Ishikawa (cell line): ENCODE measurements at regions not wholly inside any gene's neighbourhood (a gene's known extent, or its start where the extent isn't known, plus 50 kb on each side); places are given as distances from the start of the nearest gene placed in this dataset.

Experiments used
- CEBPB ChIP-seq: IDR thresholded peaks from 2 replicates; pipeline ENCODE4 v1.6.1; 2012
- CREB1 ChIP-seq: IDR thresholded peaks from 2 replicates; pipeline ENCODE4 v1.6.1; 2012; ENCODE audit warnings: low read depth
- EGR1 ChIP-seq: IDR thresholded peaks from 2 replicates; pipeline ENCODE4 v1.6.1; 2012
- EP300 ChIP-seq: IDR thresholded peaks from 2 replicates; pipeline ENCODE4 v1.6.1; 2012; ENCODE audit warnings: borderline replicate concordance
- FOXM1 ChIP-seq: IDR thresholded peaks from 2 replicates; pipeline ENCODE4 v1.6.1; 2012; ENCODE audit warnings: low read depth, borderline replicate concordance
- MAX ChIP-seq: IDR thresholded peaks from 2 replicates; pipeline ENCODE4 v1.6.1; 2012
- NFIC ChIP-seq: IDR thresholded peaks from 2 replicates; pipeline ENCODE4 v1.6.1; 2012
- RAD21 ChIP-seq: IDR thresholded peaks from 2 replicates; pipeline ENCODE4 v1.6.1; 2012; ENCODE audit warnings: low read depth
- REST ChIP-seq: IDR thresholded peaks from 2 replicates; pipeline ENCODE4 v1.6.1; 2012; ENCODE audit warnings: low read depth, mild to moderate bottlenecking
- TAF1 ChIP-seq: IDR thresholded peaks from 2 replicates; pipeline ENCODE4 v1.6.1; 2012; ENCODE audit warnings: low read depth, mild to moderate bottlenecking
- TCF12 ChIP-seq: IDR thresholded peaks from 2 replicates; pipeline ENCODE4 v1.6.1; 2012; ENCODE audit warnings: low read depth
- TEAD4 ChIP-seq: IDR thresholded peaks from 2 replicates; pipeline ENCODE4 v1.6.1; 2012
- USF1 ChIP-seq: IDR thresholded peaks from 2 replicates; pipeline ENCODE4 v1.6.1; 2012
- YY1 ChIP-seq: IDR thresholded peaks from 2 replicates; pipeline ENCODE4 v1.6.1; 2012; ENCODE audit warnings: low read depth
- ZBTB7A ChIP-seq: IDR thresholded peaks from 2 replicates; pipeline ENCODE4 v1.6.1; 2012; ENCODE audit warnings: low read depth

GRCh38 chr14:101286271-101287018 lies 274.9 kb upstream of the DIO3 start:
- no peak for TF ChIP-seq USF1
- no peak for TF ChIP-seq YY1
- TF ChIP-seq CREB1: no peak
- TF ChIP-seq EP300: no peak

- no peak for TF ChIP-seq FOXM1
- TF ChIP-seq YY1: no peak
- no peak for TF ChIP-seq CEBPB
- TF ChIP-seq MAX: no peak
- TF ChIP-seq CREB1: no peak
Measured at GRCh38 chr14:101288436-101289229, 272.7 kb upstream of the DIO3 start.

- TF ChIP-seq EGR1: no peak
- no peak for TF ChIP-seq TCF12
- no peak for TF ChIP-seq USF1
- TF ChIP-seq EP300: no peak
- no peak for TF ChIP-seq TAF1
- no peak for TF ChIP-seq YY1
- TF ChIP-seq REST: no peak
- no peak for TF ChIP-seq RAD21
- TF ChIP-seq MAX: no peak
- TF ChIP-seq CEBPB: no peak
- no peak for TF ChIP-seq TEAD4
- no peak for TF ChIP-seq FOXM1
- no peak for TF ChIP-seq ZBTB7A
- no peak for TF ChIP-seq NFIC
- no peak for TF ChIP-seq CREB1
Measured at GRCh38 chr14:101289230-101289690, 272.0 kb upstream of the DIO3 start.

GRCh38 chr14:101289911-101290310 lies 271.4 kb upstream of the DIO3 start:
- TF ChIP-seq NFIC (no peak), REST (no peak), MAX (no peak), TAF1 (no peak), FOXM1 (no peak), CEBPB (no peak), EP300 (no peak), TEAD4 (no peak), TCF12 (no peak)

GRCh38 chr14:101290611-101291010 lies 270.7 kb upstream of the DIO3 start:
- TF ChIP-seq YY1 (no peak), EP300 (no peak), USF1 (no peak), FOXM1 (no peak), TCF12 (no peak), EGR1 (no peak), ZBTB7A (no peak), TEAD4 (no peak), REST (no peak), RAD21 (no peak), MAX (no peak), CREB1 (no peak), TAF1 (no peak), CEBPB (no peak)
